AG10803 (cell line): ENCODE measurements at regions not wholly inside any gene's neighbourhood (a gene's known extent, or its start where the extent isn't known, plus 50 kb on each side); places are given as distances from the start of the nearest gene placed in this dataset.

ENCODE experiments used
- DNase-seq: peaks from one replicate; pipeline ENCODE4 v3.0.0; 2010; ENCODE audit warnings: low read depth
- H3K4me3 ChIP-seq: 2 replicates; pipeline ENCODE4 v1.5.1; 2011; ENCODE audit warnings: mild to moderate bottlenecking, low read length, control low read depth
- TF ChIP-seq, protein P1 (sequence below): conservative IDR thresholded peaks from 2 replicates; pipeline ENCODE4 v1.5.1; 2011; ENCODE audit warnings: mild to moderate bottlenecking, low read length, control low read depth, inconsistent platforms

- TF ChIP-seq, protein P1, sequence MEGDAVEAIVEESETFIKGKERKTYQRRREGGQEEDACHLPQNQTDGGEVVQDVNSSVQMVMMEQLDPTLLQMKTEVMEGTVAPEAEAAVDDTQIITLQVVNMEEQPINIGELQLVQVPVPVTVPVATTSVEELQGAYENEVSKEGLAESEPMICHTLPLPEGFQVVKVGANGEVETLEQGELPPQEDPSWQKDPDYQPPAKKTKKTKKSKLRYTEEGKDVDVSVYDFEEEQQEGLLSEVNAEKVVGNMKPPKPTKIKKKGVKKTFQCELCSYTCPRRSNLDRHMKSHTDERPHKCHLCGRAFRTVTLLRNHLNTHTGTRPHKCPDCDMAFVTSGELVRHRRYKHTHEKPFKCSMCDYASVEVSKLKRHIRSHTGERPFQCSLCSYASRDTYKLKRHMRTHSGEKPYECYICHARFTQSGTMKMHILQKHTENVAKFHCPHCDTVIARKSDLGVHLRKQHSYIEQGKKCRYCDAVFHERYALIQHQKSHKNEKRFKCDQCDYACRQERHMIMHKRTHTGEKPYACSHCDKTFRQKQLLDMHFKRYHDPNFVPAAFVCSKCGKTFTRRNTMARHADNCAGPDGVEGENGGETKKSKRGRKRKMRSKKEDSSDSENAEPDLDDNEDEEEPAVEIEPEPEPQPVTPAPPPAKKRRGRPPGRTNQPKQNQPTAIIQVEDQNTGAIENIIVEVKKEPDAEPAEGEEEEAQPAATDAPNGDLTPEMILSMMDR = no peak
- no peak overlapping the region for H3K4me3 ChIP-seq
- peak; percentile 77 for DNase-seq
These were observed 242.2 kb downstream of the CSNK1G3 start for GRCh38 chr5:123753937-123754891.

- TF ChIP-seq, protein P1 = no peak
- no peak overlapping the region for H3K4me3 ChIP-seq
- no peak for DNase-seq
These were observed 241.4 kb downstream of the CSNK1G3 start for GRCh38 chr5:123753180-123753936.

GRCh38 chr5:123752552-123753179 lies 240.7 kb downstream of the CSNK1G3 start:
- H3K4me3 ChIP-seq = no peak overlapping the region
- peak; percentile 88 for DNase-seq

DNA sequence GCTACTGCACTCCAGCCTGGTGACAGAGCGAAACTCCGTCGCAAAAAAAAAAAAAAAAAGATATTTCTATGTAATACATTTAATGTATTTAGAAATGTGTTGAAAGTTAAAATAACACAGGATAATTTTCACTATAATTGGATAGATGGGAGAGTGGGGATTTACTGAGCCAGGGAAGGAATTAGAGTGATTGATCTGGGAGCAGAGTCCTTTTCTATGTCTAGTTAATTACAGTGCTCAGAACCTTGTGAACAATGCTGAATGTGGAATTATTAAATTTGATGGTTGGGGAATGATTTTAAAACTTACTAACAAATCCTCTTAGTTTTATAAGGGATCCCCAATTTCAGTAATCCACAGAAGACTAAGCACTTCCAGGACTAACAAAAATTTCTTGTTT lies 239.7 kb downstream of the CSNK1G3 start:
- no peak for DNase-seq
- no peak overlapping the region for H3K4me3 ChIP-seq
- TF ChIP-seq, protein P1 = no peak

More at GRCh38 chr5:123752552-123753179, 240.7 kb downstream of the CSNK1G3 start:
- TF ChIP-seq, protein P1 = no peak

GRCh38 chr5:123748239-123748638 lies 236.3 kb downstream of the CSNK1G3 start:
- TF ChIP-seq, protein P1 = no peak
- no peak for DNase-seq
- H3K4me3 ChIP-seq = no peak overlapping the region

DNA sequence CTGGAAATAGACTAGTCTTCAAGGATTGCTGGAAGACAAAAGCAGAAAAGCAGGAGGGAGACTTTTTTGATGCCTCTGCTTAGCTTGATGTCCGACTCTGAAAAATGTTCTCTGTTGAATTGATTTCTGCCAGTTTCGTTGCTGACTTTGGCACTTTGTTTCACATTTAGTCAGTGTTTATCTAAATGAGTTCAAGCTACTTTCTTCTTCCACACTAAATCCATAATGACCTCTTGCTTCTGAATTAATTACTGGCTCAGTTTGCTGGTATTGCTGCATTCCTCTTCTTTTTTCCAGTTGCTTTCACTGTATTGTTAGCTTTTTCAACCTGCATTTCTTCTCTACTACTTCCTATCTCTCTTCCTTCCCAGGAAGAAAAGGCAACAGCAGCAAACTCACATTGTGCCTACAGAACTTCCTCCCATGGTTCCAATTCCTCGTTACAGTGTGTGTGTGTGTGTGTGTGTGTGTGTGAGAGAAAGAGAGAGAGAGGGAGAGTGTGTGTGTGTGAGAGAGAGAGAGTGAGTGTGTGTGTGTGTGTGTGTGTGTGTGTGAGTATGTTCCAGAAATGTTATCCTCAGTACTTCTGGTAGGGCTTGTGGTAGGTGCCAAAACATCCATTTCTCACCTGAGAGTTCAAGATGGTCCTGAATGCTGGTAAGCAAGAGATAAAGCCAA lies 234.8 kb downstream of the CSNK1G3 start:
- no peak overlapping the region for H3K4me3 ChIP-seq
- DNase-seq = no peak
- TF ChIP-seq, protein P1 = no peak
